Pancreas (tissue), 10 donors: ENCODE measurements at regions not wholly inside any gene's neighbourhood (a gene's known extent, or its start where the extent isn't known, plus 50 kb on each side); places are given as distances from the start of the nearest gene placed in this dataset.

Experiments
- ATAC-seq, 4 donors: fragments of 200-7000 bp; cut with Tn5 transposase; one replicate each; pipeline versions ENCODE4 v1.8.0 to v1.9.1; 2020; ENCODE audit warnings: mild to moderate bottlenecking in 4 of 4, moderate library complexity in 4 of 4
- DNase-seq, 6 donors: peaks; one replicate each; pipeline ENCODE4 v3.0.0-alpha.2; 2020
- FAIRE-seq: peaks from 2 replicates; lab custom pipeline; 2012; peaks lifted over from hg19 to GRCh38; lab: Jason Lieb, UNC
- H3K27ac ChIP-seq, 4 donors: fragments of 200-600 bp; sonication (generic); 1 replicate in 3 of 4; 2 replicates in 1 of 4; pipeline versions ENCODE4 v1.5.0 to v1.8.0; 2020
- H3K27me3 ChIP-seq, 4 donors: fragments of 200-600 bp; one replicate each; pipeline ENCODE4 v1.8.0; 2021
- H3K36me3 ChIP-seq, 3 donors: fragments of 200-600 bp; sonication (generic) in 1 of 3; one replicate each; pipeline versions ENCODE4 v1.5.0 to v1.8.0; 2020 to 2021
- H3K4me1 ChIP-seq, 3 donors: fragments of 200-600 bp; one replicate each; pipeline ENCODE4 v1.8.0; 2021
- H3K4me3 ChIP-seq, 4 donors: fragments of 200-600 bp; sonication (generic) in 2 of 4; one replicate each; pipeline versions ENCODE4 v1.5.0 to v1.8.0; 2020 to 2021
- H3K9me3 ChIP-seq, 4 donors: fragments of 200-600 bp; one replicate each; pipeline ENCODE4 v1.8.0; 2021
- WGBS, 2 donors: extraction: QIAGEN DNeasy Blood & Tissue Kit; methylation state at CpG; one replicate each; pipeline ENCODE4 v1.1.7; 2013; 5-methylcytosine and 5-hydroxymethylcytosine counted together
- intact Hi-C, 3 donors: fragments of 100-400 bp; cut with DNase I; formaldehyde crosslinking; loops; one replicate each; pipeline versions ENCODE4 v1.11.1 to v1.14.2; 2022
- TF ChIP-seq, protein P1 (sequence below), 4 donors: fragments of 200-600 bp; sonication (generic) in 3 of 4; IDR thresholded peaks; one replicate each; pipeline versions ENCODE4 v1.5.0 to v1.8.0; 2021; ENCODE audit warnings: antibody characterized with exemption in 4 of 4
- donor health status: healthy with polysubstance abuse.
- donor health status: DM: no; HTN: no; CAD: no; lungs with moderate emphysema.
- donor health status: DM: no; HTN: no; CAD: no.
- donor health status: control.
- donor health status: control.
- donor health status: Bipolar disorder and iron deficiency.
- donor health status: DM: yes; HTN: yes; CAD: no.
- donor health status: DM: no; HTN: no; CAD: no.
- donor health status: DM: no; HTN: no; CAD: no.
- donor health status: DM: yes; HTN: yes; CAD: no.

GRCh38 chr12:90593596-90594295, 361.2 kb downstream of the CCER1 start:
- Histone ChIP-seq H3K4me1 (no peaks in the 10 kb centered on the region), H3K9me3 (no peaks in the 10 kb centered on the region), H3K27me3 (no peaks in the 10 kb centered on the region), H3K27ac (no peak overlapping the region), H3K4me3 (no peak overlapping the region), H3K36me3 (no peaks in the 10 kb centered on the region)
- 65 to 82% methylated on average over 2 of the region's 2 CpGs for WGBS, 2 donors
- ATAC-seq (no peak), FAIRE-seq (no peak), DNase-seq (no peak)
- intact Hi-C loops = no loop called here
- TF ChIP-seq, protein P1, sequence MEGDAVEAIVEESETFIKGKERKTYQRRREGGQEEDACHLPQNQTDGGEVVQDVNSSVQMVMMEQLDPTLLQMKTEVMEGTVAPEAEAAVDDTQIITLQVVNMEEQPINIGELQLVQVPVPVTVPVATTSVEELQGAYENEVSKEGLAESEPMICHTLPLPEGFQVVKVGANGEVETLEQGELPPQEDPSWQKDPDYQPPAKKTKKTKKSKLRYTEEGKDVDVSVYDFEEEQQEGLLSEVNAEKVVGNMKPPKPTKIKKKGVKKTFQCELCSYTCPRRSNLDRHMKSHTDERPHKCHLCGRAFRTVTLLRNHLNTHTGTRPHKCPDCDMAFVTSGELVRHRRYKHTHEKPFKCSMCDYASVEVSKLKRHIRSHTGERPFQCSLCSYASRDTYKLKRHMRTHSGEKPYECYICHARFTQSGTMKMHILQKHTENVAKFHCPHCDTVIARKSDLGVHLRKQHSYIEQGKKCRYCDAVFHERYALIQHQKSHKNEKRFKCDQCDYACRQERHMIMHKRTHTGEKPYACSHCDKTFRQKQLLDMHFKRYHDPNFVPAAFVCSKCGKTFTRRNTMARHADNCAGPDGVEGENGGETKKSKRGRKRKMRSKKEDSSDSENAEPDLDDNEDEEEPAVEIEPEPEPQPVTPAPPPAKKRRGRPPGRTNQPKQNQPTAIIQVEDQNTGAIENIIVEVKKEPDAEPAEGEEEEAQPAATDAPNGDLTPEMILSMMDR (IDR thresholded peaks at IDR 0.05) = no peak

DNA sequence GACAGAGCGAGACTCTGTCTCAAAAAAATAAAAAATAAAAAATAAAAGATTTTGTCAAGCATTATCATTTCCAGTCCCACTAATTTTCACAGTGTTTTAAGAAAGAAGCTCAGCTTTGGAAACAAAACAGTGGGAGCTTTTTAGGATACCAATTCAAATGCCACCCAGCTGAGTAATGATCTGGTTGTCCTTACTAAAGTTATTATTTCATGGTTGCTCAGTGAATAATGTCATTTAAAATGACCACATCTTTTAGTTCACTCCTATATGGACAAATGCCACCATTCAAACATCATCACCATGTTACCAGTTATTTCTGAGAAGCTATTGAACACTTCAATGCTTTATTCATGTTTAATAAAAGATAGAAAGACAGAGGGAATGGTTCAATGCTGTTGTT, 365.0 kb downstream of the CCER1 start:
- Histone ChIP-seq H3K4me3 (no peak overlapping the region), H3K9me3 (no peaks in the 10 kb centered on the region), H3K27ac (no peak overlapping the region), H3K36me3 (no peaks in the 10 kb centered on the region), H3K4me1 (no peaks in the 10 kb centered on the region), H3K27me3 (no peaks in the 10 kb centered on the region)
- no peak for DNase-seq
- FAIRE-seq = no peak
- WGBS, 2 donors = 87 to 94% methylated on average over 1 of the region's 1 CpG
- ATAC-seq = no peak
- TF ChIP-seq, protein P1 (IDR thresholded peaks at IDR 0.05) = no peak
- intact Hi-C loops = no loop called here

DNA sequence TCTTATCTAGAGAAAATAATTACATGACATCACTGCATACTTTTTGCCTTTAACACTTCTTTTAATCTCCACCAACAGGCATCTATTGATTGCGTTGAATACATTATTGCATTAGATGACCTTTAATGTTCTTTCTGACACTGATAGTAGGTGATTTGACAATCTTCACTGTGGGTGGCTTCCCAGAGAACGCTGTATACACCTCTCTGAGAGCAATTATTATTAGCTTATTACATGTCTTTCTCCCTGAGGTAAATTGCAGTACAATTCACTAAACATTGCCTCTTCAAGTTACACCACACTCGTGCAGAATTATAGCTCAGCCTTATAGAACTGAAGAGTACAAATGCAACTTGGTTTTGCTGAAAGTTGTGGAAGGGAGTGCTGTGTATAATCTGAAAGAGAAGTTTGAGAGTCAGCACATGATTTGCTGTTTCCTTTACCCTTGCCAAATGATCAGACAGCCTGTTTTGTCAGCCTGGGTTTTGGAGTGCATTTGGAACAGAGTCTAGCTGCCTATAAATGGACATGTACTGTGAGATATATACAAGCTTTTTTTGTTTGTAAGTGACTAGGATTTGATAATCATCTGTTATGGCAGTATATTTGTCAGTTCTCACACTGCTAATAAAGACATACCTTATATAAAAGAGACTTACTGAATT, 369.2 kb downstream of the CCER1 start:
- intact Hi-C loops = no loop called here
- Histone ChIP-seq H3K27me3 (no peaks in the 10 kb centered on the region), H3K36me3 (no peaks in the 10 kb centered on the region), H3K9me3 (no peaks in the 10 kb centered on the region), H3K27ac (no peak overlapping the region), H3K4me3 (no peak overlapping the region), H3K4me1 (no peaks in the 10 kb centered on the region)
- no peak for FAIRE-seq
- no peak for DNase-seq
- TF ChIP-seq, protein P1 (IDR thresholded peaks at IDR 0.05) = no peak
- WGBS, 2 donors = 45 to 53% methylated on average over 3 of the region's 3 CpGs
- no peak for ATAC-seq

DNA sequence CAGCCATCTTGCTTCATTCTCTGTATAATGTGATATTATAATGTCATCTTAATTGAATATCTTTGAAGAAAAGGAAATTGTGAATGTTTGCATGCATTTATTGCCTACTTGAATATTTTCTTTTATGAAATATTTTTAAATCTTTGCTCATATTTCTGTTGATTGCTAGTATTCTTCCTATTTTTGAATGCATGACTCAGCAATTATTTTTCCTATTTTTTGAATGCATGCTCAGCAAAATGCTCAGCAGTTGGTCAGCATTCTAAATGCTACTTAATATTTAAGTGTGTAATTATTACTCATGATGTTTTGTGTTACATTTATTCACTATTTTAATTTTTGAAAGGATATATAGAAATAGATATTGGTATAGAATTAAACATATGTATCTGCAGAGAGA, 378.3 kb downstream of the CCER1 start:
- Histone ChIP-seq H3K27me3 (no peaks in the 10 kb centered on the region), H3K4me1 (no peaks in the 10 kb centered on the region), H3K9me3 (no peaks in the 10 kb centered on the region), H3K36me3 (no peaks in the 10 kb centered on the region), H3K27ac (no peak overlapping the region), H3K4me3 (no peak overlapping the region)
- FAIRE-seq = no peak
- intact Hi-C loops = no loop called here
- ATAC-seq = no peak
- TF ChIP-seq, protein P1 (IDR thresholded peaks at IDR 0.05) = no peak
- DNase-seq = no peak

DNA sequence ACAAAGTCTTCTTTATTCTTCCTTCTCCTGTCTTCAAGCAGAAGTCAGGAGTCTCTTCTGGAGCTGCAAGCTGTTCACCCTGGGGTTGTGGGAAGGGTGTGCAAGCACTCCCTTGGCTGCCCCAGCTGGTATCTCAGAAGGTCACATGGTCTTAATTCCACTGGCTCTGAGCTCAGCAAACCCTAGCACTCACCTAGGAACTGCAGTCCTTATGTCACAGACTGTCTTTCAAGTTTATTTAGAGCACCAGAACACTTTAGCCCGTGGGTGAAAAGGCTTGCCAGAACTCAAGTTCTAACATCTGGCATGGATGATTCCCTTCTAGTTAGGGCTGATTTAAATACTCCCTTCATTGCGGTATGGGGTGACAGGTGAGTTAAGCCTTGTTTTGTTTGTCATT, 379.0 kb downstream of the CCER1 start:
- Histone ChIP-seq H3K27ac (no peak overlapping the region), H3K36me3 (no peaks in the 10 kb centered on the region), H3K4me1 (no peaks in the 10 kb centered on the region), H3K9me3 (no peaks in the 10 kb centered on the region), H3K27me3 (no peaks in the 10 kb centered on the region), H3K4me3 (no peak overlapping the region)
- FAIRE-seq (no peak), DNase-seq (no peak), ATAC-seq (no peak)
- WGBS, 2 donors = 59 to 68% methylated on average over 2 of the region's 2 CpGs
- intact Hi-C loops = no loop called here
- TF ChIP-seq, protein P1 (IDR thresholded peaks at IDR 0.05) = no peak
